ENCODE measurements at regions not wholly inside any gene's neighbourhood (a gene's known extent, or its start where the extent isn't known, plus 50 kb on each side); places are given as distances from the start of the nearest gene placed in this dataset.

DNA sequence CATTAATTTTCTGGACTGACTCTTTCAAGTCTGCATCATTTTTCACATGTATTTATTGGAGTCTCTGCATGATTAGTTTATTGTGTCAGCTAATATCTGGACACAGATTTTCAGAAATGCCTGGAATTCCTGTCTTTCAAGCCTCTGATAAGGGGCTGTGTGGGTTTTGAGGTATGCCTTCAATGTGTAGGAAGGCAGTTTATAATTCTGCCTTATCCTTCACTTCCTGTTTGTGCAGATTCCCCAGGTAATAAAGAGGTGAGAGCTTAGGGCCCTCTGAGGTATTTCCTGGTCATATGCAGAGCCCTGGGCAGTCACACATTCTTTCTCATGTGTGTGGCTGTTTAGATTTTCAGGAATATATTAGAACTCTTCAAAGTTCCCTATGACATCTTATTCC is 79.4 kb upstream of the PRKCQ start:
- TF ChIP-seq, protein P1, sequence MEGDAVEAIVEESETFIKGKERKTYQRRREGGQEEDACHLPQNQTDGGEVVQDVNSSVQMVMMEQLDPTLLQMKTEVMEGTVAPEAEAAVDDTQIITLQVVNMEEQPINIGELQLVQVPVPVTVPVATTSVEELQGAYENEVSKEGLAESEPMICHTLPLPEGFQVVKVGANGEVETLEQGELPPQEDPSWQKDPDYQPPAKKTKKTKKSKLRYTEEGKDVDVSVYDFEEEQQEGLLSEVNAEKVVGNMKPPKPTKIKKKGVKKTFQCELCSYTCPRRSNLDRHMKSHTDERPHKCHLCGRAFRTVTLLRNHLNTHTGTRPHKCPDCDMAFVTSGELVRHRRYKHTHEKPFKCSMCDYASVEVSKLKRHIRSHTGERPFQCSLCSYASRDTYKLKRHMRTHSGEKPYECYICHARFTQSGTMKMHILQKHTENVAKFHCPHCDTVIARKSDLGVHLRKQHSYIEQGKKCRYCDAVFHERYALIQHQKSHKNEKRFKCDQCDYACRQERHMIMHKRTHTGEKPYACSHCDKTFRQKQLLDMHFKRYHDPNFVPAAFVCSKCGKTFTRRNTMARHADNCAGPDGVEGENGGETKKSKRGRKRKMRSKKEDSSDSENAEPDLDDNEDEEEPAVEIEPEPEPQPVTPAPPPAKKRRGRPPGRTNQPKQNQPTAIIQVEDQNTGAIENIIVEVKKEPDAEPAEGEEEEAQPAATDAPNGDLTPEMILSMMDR (IDR thresholded peaks at IDR 0.05): no peak
- no peak for TF ChIP-seq ZFX (IDR thresholded peaks at IDR 0.05; ENCODE audit: borderline replicate concordance)
